Body of pancreas (tissue), 4 donors: ENCODE measurements at regions not wholly inside any gene's neighbourhood (a gene's known extent, or its start where the extent isn't known, plus 50 kb on each side); places are given as distances from the start of the nearest gene placed in this dataset.
A peak's percentile ranks its signal among the peaks of the same experiment; 100 is the strongest.
"Not testable (repeated sequence)": the region's sequence is repeated elsewhere in the genome, so short reads cannot be mapped to it uniquely, and the experiment has no call there.

ENCODE experiments used
- ATAC-seq: fragments of 150-250 bp; one replicate; pipeline ENCODE4 v1.9.1; 2016
- DNase-seq, 4 donors: peaks; one replicate each; pipeline ENCODE4 v3.0.0-alpha.2; 2019
- H3K27ac ChIP-seq, 4 donors: fragments of 200-600 bp; sonication (generic); 1 replicate in 3 of 4; 2 replicates in 1 of 4; pipeline versions ENCODE4 v1.5.1 to v1.6.1; 2016 to 2019; ENCODE audit warnings: mild to moderate bottlenecking in 1 of 4, mixed read lengths in 1 of 4, moderate library complexity in 1 of 4
- H3K27me3 ChIP-seq, 2 donors: fragments of 200-600 bp; sonication (generic); one replicate each; pipeline ENCODE4 v1.6.0; 2016; ENCODE audit warnings: mild to moderate bottlenecking in 1 of 2
- H3K36me3 ChIP-seq, 2 donors: fragments of 200-600 bp; sonication (generic); replicated peaks in 1 of 2; 2 replicates each; pipeline ENCODE4 v1.5.1; 2016; ENCODE audit warnings: low read depth in 2 of 2; ENCODE audit not compliant: insufficient read depth in 1 of 2
- H3K4me1 ChIP-seq: fragments of 200-600 bp; sonication (generic); one replicate; pipeline ENCODE4 v1.6.0; 2016
- H3K4me3 ChIP-seq, 2 donors: fragments of 200-600 bp; sonication (generic); 1 replicate in 1 of 2; 2 replicates in 1 of 2; pipeline ENCODE4 v1.5.1; 2016 to 2019
- H3K9me3 ChIP-seq, 3 donors: fragments of 200-600 bp; sonication (generic); 1 replicate in 2 of 3; 2 replicates in 1 of 3; pipeline ENCODE4 v1.5.1; 2016
- POLR2A ChIP-seq, 3 donors: fragments of 450-650 bp; IDR thresholded peaks; one replicate each; pipeline ENCODE4 v1.6.1; 2016; ENCODE audit warnings: antibody characterized with exemption in 3 of 3, mild to moderate bottlenecking in 2 of 3
- WGBS, 2 donors: methylation state at CpG; one replicate each; pipeline ENCODE4 v1.1.5; 2017; 5-methylcytosine and 5-hydroxymethylcytosine counted together
- intact Hi-C: fragments of 100-400 bp; cut with DNase I; formaldehyde crosslinking; loops from one replicate; pipeline ENCODE4 v1.15.1; 2023
- TF ChIP-seq, protein P1 (sequence below), 7 experiments: fragments of 450-650 bp in 4 of 7; fragments of 200-600 bp in 3 of 7; sonication (generic) in 3 of 7; IDR thresholded peaks; one replicate each; pipeline ENCODE4 v1.5.1; 2016 to 2019; ENCODE audit warnings: antibody characterized with exemption in 7 of 7

DNA sequence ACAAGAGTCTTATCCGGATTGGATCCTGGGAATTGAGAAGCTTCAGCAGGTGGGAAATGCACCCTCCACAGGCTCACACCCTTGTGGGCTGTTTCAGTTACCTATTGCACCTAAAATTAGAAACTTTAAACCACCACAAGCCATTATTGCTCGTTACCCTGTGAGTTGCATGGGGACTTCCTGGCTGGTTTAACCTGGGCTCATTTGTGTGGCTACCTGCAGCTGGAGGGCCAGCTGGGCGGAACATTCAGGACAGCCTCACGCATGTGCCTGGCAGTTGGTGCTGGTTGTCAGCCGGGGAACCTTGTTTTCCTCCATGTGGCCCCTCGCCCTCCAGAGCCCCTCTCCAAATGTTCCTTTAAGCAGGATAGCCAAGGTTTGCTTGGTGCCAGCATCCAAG, 118.5 kb upstream of the DEFB108B start:
- WGBS, 2 donors = 64 to 88% methylated on average over 5 to 6 of the region's 6 CpGs
- H3K9me3 ChIP-seq, DNase-seq, intact Hi-C loops, H3K27me3 ChIP-seq, H3K4me3 ChIP-seq, H3K27ac ChIP-seq, H3K36me3 ChIP-seq, ATAC-seq, H3K4me1 ChIP-seq: not testable (repeated sequence)

GRCh38 chr11:71721840-71722239, 111.2 kb upstream of the DEFB108B start:
- H3K9me3 ChIP-seq, ATAC-seq, DNase-seq, H3K27ac ChIP-seq, H3K4me1 ChIP-seq, H3K36me3 ChIP-seq, intact Hi-C loops, H3K27me3 ChIP-seq, H3K4me3 ChIP-seq: not testable (repeated sequence)
- 0 to 69% methylated on average over 1 to 10 of the region's 11 CpGs for WGBS, 2 donors

DNA sequence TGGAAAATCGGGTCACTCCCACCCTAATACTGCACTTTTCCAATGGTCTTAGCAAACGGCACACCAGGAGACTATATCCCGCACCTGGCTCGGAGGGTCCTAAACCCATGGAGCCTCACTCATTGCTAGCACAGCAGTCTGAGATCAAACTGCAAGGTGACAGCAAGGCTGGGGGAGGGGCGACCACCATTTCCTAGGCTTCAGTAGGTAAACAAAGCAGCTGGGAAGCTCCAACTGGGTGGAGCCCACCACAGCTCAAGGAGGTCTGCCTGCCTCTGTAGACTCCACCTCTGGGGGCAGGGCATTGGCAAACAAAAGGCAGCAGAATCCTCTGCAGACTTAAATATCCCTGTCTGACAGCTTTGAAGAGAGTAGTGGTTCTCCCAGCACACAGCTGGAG, 109.0 kb upstream of the DEFB108B start:
- DNase-seq = not testable (repeated sequence)

DNA sequence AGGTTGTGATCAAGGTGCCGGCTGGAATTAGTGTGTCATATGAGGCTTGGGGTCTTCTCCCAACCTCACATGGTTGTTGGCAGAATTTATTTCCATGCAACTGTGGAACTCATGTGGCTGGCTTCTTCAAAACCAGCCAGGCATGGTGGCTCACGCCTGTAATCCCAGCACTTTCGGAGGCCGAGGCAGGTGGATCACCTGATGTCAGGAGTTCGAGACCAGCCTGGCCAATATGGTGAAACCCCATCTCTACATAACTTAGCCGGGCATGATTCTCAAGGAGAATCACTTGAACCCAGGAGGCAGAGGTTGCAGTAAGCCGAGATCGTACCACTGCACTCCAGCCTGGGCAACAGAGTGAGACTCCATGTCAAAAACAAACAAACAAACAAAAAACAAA, 102.3 kb upstream of the DEFB108B start:
- intact Hi-C loops, H3K27ac ChIP-seq, H3K9me3 ChIP-seq, H3K4me3 ChIP-seq, ATAC-seq, DNase-seq, H3K36me3 ChIP-seq, H3K27me3 ChIP-seq, H3K4me1 ChIP-seq: not testable (repeated sequence)
- WGBS, 2 donors = 84 to 94% methylated on average over 7 of the region's 8 CpGs

More for the DNA sequence above, 109.0 kb upstream of the DEFB108B start:
- H3K9me3 ChIP-seq, H3K4me1 ChIP-seq, intact Hi-C loops, H3K4me3 ChIP-seq, H3K27ac ChIP-seq, ATAC-seq, H3K36me3 ChIP-seq, H3K27me3 ChIP-seq: not testable (repeated sequence)
- 47 to 80% methylated on average over 4 to 5 of the region's 5 CpGs for WGBS, 2 donors

DNA sequence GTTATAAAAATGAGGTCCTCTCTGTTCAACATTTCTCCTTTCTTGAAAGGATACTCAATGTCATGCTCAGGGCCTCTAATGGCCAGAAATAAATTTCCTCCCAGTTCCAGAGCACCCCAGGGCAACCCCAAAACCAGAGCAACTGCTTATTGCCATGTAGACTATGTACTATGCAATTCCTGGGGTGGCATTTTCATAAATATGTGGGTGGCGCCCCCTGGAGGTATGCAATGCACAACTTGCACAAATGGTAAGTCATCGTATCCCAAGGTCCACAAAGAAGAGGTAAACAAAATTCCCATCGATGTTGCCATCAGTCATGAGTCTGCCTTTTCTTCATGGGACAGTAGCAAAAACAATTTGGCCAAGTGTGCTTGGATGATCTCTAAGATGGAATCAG, 98.6 kb upstream of the DEFB108B start:
- H3K27me3 ChIP-seq, H3K4me3 ChIP-seq, H3K9me3 ChIP-seq, H3K36me3 ChIP-seq, H3K4me1 ChIP-seq, H3K27ac ChIP-seq, ATAC-seq, intact Hi-C loops: not testable (repeated sequence)
- 0 to 8% methylated on average over 2 of the region's 3 CpGs for WGBS, 2 donors
- TF ChIP-seq, protein P1, sequence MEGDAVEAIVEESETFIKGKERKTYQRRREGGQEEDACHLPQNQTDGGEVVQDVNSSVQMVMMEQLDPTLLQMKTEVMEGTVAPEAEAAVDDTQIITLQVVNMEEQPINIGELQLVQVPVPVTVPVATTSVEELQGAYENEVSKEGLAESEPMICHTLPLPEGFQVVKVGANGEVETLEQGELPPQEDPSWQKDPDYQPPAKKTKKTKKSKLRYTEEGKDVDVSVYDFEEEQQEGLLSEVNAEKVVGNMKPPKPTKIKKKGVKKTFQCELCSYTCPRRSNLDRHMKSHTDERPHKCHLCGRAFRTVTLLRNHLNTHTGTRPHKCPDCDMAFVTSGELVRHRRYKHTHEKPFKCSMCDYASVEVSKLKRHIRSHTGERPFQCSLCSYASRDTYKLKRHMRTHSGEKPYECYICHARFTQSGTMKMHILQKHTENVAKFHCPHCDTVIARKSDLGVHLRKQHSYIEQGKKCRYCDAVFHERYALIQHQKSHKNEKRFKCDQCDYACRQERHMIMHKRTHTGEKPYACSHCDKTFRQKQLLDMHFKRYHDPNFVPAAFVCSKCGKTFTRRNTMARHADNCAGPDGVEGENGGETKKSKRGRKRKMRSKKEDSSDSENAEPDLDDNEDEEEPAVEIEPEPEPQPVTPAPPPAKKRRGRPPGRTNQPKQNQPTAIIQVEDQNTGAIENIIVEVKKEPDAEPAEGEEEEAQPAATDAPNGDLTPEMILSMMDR (IDR thresholded peaks at IDR 0.05) = peak in 3 of 7 experiments; percentile 20 to 35 (median 23)
- peak in 3 of 4 donors; percentile 7 to 25 (median 22) for DNase-seq

- ATAC-seq, H3K27me3 ChIP-seq, intact Hi-C loops, H3K4me1 ChIP-seq, H3K36me3 ChIP-seq, H3K9me3 ChIP-seq, H3K4me3 ChIP-seq, H3K27ac ChIP-seq, DNase-seq: not testable (repeated sequence)
- WGBS, 2 donors = 76 to 86% methylated on average over 3 to 4 of the region's 4 CpGs
Observed at GRCh38 chr11:71738317-71738716, 94.7 kb upstream of the DEFB108B start.

GRCh38 chr11:71743385-71743784, 89.6 kb upstream of the DEFB108B start:
- DNase-seq, H3K9me3 ChIP-seq, H3K36me3 ChIP-seq, H3K27ac ChIP-seq, H3K4me3 ChIP-seq, ATAC-seq, H3K27me3 ChIP-seq, intact Hi-C loops: not testable (repeated sequence)
- H3K4me1 ChIP-seq = peaks cover 21% of the 10 kb centered on the region
- WGBS, 2 donors = 54 to 67% methylated on average over 6 to 11 of the region's 11 CpGs

DNA sequence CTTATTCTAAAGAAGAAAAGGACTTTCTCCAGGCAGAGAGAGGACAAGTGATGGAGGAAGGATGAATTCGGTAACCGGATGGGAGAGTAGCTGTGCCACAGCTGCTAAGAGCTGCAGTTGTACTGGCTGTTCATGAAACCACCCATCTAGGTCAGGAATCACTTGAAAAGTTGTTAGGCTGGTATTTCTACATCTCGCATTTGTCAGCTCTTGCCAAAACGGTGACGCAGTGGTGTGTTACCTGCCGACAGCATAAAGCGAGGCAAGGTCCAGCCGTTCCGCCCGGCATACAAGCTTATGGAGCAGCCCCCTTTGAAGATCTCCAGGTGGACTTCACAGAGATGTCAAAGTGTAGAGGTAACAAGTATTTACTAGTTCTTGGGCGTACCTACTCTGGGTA, 87.3 kb upstream of the DEFB108B start:
- H3K9me3 ChIP-seq, H3K27me3 ChIP-seq, ATAC-seq, intact Hi-C loops, H3K36me3 ChIP-seq: not testable (repeated sequence)
- Histone ChIP-seq H3K4me1 (peaks cover 24% of the 10 kb centered on the region), H3K27ac (peak overlapping the region; percentile 88 to 97 (median 94)), H3K4me3 (peak overlapping the region in 1 of 2 donors; percentile 38)
- 14 to 17% methylated on average over 11 of the region's 11 CpGs for WGBS, 2 donors
- DNase-seq = peak; percentile 69 to 80 (median 75)
- peak; percentile 72 to 91 (median 86) for TF ChIP-seq POLR2A (IDR thresholded peaks at IDR 0.05)
